Keratinocyte (primary cell): ENCODE measurements at regions not wholly inside any gene's neighbourhood (a gene's known extent, or its start where the extent isn't known, plus 50 kb on each side); places are given as distances from the start of the nearest gene placed in this dataset.

ENCODE experiments used
- DNase-seq: peaks from one replicate; pipeline ENCODE4 v3.0.0-alpha.2; 2011; ENCODE audit warnings: low read depth, missing footprints, low spot score
- FAIRE-seq: peaks from 2 replicates; lab custom pipeline; 2011; peaks lifted over from hg19 to GRCh38; lab: Jason Lieb, UNC
- H2AFZ ChIP-seq: 2 replicates; pipeline ENCODE4 v1.6.0; 2012; ENCODE audit warnings: low read length, control low read depth, inconsistent platforms; ENCODE audit not compliant: control insufficient read depth
- H3K27ac ChIP-seq: 2 replicates; pipeline ENCODE4 v1.5.1; 2011; ENCODE audit warnings: low read length; ENCODE audit not compliant: control insufficient read depth, insufficient read depth
- H3K27me3 ChIP-seq: 3 replicates; pipeline ENCODE4 v1.6.0; 2011; ENCODE audit warnings: low read length; ENCODE audit not compliant: control insufficient read depth, insufficient read depth; ENCODE audit errors: extremely low read depth
- H3K36me3 ChIP-seq, 2 experiments: 2 replicates in 1 of 2; 3 replicates in 1 of 2; pipeline ENCODE4 v1.5.1; 2011; ENCODE audit warnings: low read length in 2 of 2, mild to moderate bottlenecking in 1 of 2; ENCODE audit not compliant: control insufficient read depth in 2 of 2, insufficient read depth in 2 of 2; ENCODE audit errors: extremely low read depth in 1 of 2
- H3K4me1 ChIP-seq: 3 replicates; pipeline ENCODE4 v1.5.1; 2011; ENCODE audit warnings: low read length; ENCODE audit not compliant: control insufficient read depth, insufficient read depth; ENCODE audit errors: extremely low read depth
- H3K4me2 ChIP-seq: 3 replicates; pipeline ENCODE4 v1.6.0; 2011; ENCODE audit warnings: low read depth, low read length; ENCODE audit not compliant: control insufficient read depth, insufficient read depth; ENCODE audit errors: extremely low read depth
- H3K4me3 ChIP-seq, 3 experiments: fragments of 200-600 bp in 1 of 3; sonication (generic) in 1 of 3; 2 replicates in 2 of 3; 3 replicates in 1 of 3; pipeline ENCODE4 v1.5.1; 2011 to 2016; ENCODE audit warnings: low read length in 3 of 3, mild to moderate bottlenecking in 3 of 3, control low read depth in 2 of 3, inconsistent platforms in 1 of 3, low read depth in 1 of 3, mixed read lengths in 1 of 3, mixed run types in 1 of 3, moderate library complexity in 1 of 3; ENCODE audit not compliant: control insufficient read depth in 2 of 3, insufficient read depth in 2 of 3; ENCODE audit errors: extremely low read depth in 1 of 3
- H3K79me2 ChIP-seq: 2 replicates; pipeline ENCODE4 v1.6.0; 2012; ENCODE audit warnings: low read length; ENCODE audit not compliant: control insufficient read depth, insufficient read depth
- H3K9ac ChIP-seq: 3 replicates; pipeline ENCODE4 v1.6.0; 2011; ENCODE audit warnings: low read length; ENCODE audit not compliant: control insufficient read depth, insufficient read depth; ENCODE audit errors: extremely low read depth
- H3K9me1 ChIP-seq: 3 replicates; pipeline ENCODE4 v1.6.0; 2011; ENCODE audit warnings: low read length; ENCODE audit not compliant: control insufficient read depth, insufficient read depth; ENCODE audit errors: extremely low read depth
- H3K9me3 ChIP-seq: 2 replicates; pipeline ENCODE4 v1.5.1; 2012; ENCODE audit warnings: low read depth, low read length; ENCODE audit not compliant: control insufficient read depth
- H4K20me1 ChIP-seq: 3 replicates; pipeline ENCODE4 v1.6.0; 2011; ENCODE audit warnings: low read length; ENCODE audit not compliant: control insufficient read depth, insufficient read depth; ENCODE audit errors: extremely low read depth
- CTCF ChIP-seq, 3 experiments: IDR thresholded peaks in 1 of 3; conservative IDR thresholded peaks in 1 of 3; optimal IDR thresholded peaks in 1 of 3; 2 replicates in 2 of 3; 3 replicates in 1 of 3; pipeline versions ENCODE3 to v1.5.1; 2011; ENCODE audit warnings: low read length in 3 of 3, mild to moderate bottlenecking in 3 of 3, moderate library complexity in 2 of 3, control low read depth in 1 of 3, inconsistent platforms in 1 of 3; ENCODE audit not compliant: insufficient read depth in 2 of 3; ENCODE audit errors: extremely low read depth in 1 of 3
- EZH2 ChIP-seq: IDR thresholded peaks from one replicate; pipeline ENCODE4 v1.6.1; 2012; ENCODE audit warnings: inconsistent platforms, mild to moderate bottlenecking, low read length, moderate library complexity
- dilution Hi-C: fragments of 300-500 bp; cut with MboI; formaldehyde crosslinking; loops from one replicate; pipeline ENCODE4 v1.7.0; 2020; ENCODE audit warnings: low sequenced_read_pairs; ENCODE audit not compliant: extremely low pct_ligation_motif_present

- Histone ChIP-seq H3K4me3 (no peak overlapping the region), H3K36me3 (no peaks in the 10 kb centered on the region), H3K9ac (no peak overlapping the region), H3K9me3 (no peaks in the 10 kb centered on the region), H3K79me2 (no peaks in the 10 kb centered on the region), H2AFZ (no peak overlapping the region), H3K4me2 (no peak overlapping the region), H3K27me3 (no peaks in the 10 kb centered on the region), H3K27ac (no peak overlapping the region), H4K20me1 (no peaks in the 10 kb centered on the region), H3K9me1 (no peaks in the 10 kb centered on the region), H3K4me1 (no peaks in the 10 kb centered on the region)
- DNase-seq (no peak), FAIRE-seq (no peak)
- dilution Hi-C loops, result no loop called here
- TF ChIP-seq EZH2 (no peak), CTCF (optimal IDR thresholded peaks at IDR 0.05 in 1 of 3, IDR thresholded peaks at IDR 0.05 in 1 of 3, conservative IDR thresholded peaks at IDR 0.05 in 1 of 3; ENCODE audit: extremely low read depth in 1 of 3, insufficient read depth in 2 of 3, low read length in 3 of 3) (no peak)
Measured at GRCh38 chr18:27667064-27667463, 482.0 kb upstream of the CHST9 start.

DNA sequence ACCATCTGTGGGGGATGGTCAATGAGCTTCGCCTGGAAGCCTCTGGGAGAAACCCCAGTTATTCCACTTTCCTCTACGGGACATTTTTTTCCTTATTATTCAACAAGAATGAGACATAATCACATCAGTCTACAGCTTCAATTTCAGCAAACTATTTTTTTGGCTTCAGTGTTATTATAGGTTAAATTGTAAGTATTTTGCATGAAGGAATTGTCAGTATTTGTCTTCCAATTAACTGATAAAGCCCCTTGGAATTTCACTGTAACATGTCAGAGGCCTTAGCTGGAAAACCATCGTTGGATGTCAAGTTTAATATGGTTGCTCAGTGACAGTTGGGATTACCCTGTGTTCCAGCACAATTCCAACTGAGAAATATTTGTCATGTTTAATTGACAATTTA is 480.9 kb upstream of the CHST9 start:
- Histone ChIP-seq H3K4me3 (no peak overlapping the region), H2AFZ (no peak overlapping the region), H3K27ac (no peak overlapping the region), H3K4me1 (no peaks in the 10 kb centered on the region), H3K27me3 (no peaks in the 10 kb centered on the region), H4K20me1 (no peaks in the 10 kb centered on the region), H3K4me2 (no peak overlapping the region), H3K36me3 (no peaks in the 10 kb centered on the region), H3K9me1 (no peaks in the 10 kb centered on the region), H3K9me3 (no peaks in the 10 kb centered on the region), H3K79me2 (no peaks in the 10 kb centered on the region), H3K9ac (no peak overlapping the region)
- no peak for DNase-seq
- FAIRE-seq, result no peak
- TF ChIP-seq EZH2, result no peak
- dilution Hi-C loops, result no loop called here

DNA sequence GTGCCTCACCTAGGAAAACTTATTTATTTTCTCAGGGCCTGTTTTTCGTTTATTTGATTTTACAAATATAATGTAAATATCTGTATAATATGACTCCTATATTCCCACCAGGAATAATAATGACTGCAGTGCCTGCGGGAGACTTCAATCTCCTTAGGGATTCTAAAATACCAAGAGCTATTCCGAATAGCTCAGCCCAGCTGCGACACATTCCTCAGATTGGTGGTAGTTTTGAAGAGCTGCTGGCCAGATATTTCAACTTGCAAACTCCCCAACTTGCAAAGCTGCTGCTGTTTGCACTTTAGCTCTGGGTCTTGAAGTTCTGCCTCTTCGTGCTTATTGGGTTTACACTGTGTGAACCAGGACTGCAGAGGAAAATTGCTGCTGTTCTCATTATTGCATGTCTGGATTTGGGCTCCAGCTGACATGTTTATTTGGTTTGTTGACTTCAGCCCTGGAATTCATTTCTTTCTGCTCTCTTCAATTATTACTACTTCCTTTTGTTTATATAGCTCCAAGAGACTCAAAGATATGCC is 480.2 kb upstream of the CHST9 start:
- H3K9me3 ChIP-seq, result no peaks in the 10 kb centered on the region
- TF ChIP-seq CTCF (optimal IDR thresholded peaks at IDR 0.05 in 1 of 3, IDR thresholded peaks at IDR 0.05 in 1 of 3, conservative IDR thresholded peaks at IDR 0.05 in 1 of 3; ENCODE audit: extremely low read depth in 1 of 3, insufficient read depth in 2 of 3, low read length in 3 of 3) (no peak), EZH2 (no peak)
- DNase-seq (no peak), FAIRE-seq (no peak)
- no peaks in the 10 kb centered on the region for H3K9me1 ChIP-seq
- dilution Hi-C loops, result no loop called here
- H3K4me2 ChIP-seq, result no peak overlapping the region
- no peak overlapping the region for H3K9ac ChIP-seq
- no peaks in the 10 kb centered on the region for H3K4me1 ChIP-seq
- no peaks in the 10 kb centered on the region for H3K27me3 ChIP-seq
- no peak overlapping the region for H3K27ac ChIP-seq
- H3K4me3 ChIP-seq, result no peak overlapping the region
- H4K20me1 ChIP-seq, result no peaks in the 10 kb centered on the region
- no peaks in the 10 kb centered on the region for H3K36me3 ChIP-seq
- no peak overlapping the region for H2AFZ ChIP-seq
- H3K79me2 ChIP-seq, result no peaks in the 10 kb centered on the region
